GM18519 (cell line): ENCODE measurements at regions not wholly inside any gene's neighbourhood (a gene's known extent, or its start where the extent isn't known, plus 50 kb on each side); places are given as distances from the start of the nearest gene placed in this dataset.

Source experiments
- ATAC-seq: cut with Tn5 transposase; IDR thresholded peaks from one replicate; pipeline ENCODE4 v1.9.1; 2021; ENCODE audit warnings: mild to moderate bottlenecking, moderate library complexity; ENCODE audit not compliant: unreplicated experiment, low FRiP score

DNA sequence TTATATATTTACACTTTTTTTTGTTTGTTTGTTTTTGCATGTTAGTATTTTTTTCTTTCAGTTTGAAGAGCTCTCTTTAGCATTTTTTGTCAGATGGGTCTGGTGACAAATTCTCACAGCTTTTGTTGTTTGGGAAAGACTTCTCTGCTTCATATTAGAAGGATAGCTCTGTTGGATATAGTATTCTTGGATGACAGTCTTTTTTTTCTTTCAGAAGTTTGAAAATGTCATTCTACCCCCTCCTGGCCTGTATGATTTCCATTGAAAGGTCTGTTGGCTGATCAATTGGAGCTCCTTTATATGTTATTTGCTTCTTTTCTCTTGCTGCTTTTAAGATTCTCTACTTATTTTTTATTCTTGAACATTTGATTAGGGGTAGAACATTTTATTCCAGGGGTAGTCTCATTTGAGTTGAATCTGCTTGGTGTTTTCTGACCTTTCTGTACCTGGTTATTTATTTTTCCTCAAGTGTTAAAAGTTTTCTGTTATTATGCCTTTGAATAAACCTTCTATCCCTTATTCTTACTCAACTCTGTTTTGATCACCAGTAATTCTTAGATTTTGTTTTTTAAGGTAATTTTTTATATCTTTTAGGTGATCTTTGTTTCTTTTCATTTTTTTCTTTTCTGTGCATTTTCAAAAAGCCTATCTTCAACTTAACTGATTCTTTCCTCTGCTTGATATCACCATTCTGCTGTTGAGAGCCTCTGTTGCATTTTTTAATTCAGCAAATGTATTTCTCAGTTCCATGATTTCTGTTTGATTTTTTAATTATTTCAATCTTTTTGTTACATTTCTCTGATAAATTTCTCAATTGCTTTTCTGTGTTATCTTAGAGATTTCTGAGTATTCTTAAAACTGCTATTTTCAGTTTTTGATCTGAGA lies 176.8 kb upstream of the ECI2 start:
- ATAC-seq, result no peak

DNA sequence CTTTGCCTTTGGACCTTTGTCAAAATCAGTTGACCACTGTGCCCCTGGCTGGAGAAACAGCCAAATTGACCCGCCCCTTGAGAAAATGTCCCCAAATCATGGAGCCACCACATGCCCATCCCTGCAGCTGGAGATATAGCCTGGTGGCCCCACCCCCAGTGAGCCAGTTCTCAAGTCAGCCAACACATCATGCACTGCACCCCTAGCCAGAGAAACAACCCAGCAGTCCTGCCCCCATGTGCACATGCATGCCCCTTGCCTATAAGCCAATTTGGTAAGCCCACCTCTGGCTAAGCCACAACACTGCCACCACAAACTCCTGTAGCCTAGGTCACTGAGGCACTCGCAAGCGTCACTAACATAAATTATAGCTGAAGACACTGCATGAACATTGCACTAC lies 174.2 kb upstream of the ECI2 start:
- ATAC-seq, result no peak

DNA sequence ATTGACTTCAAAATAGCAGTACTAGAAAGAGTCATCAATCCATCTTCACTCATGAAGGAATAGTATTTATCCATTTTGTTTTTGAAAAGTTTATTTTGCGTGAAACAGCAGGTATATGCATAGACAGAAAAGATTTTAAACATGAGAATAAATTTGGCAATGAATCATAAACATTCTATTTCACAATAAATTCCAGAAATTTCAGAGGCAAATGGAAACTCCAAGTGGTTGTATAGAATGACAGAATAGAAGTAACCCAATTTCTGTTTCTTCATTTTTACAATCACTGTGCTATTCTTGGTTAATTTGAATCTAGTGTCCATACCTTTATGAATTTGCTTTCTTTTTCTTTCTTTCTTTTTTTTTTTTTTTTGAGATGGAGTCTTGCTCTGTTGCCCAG lies 173.0 kb upstream of the ECI2 start:
- no peak for ATAC-seq

DNA sequence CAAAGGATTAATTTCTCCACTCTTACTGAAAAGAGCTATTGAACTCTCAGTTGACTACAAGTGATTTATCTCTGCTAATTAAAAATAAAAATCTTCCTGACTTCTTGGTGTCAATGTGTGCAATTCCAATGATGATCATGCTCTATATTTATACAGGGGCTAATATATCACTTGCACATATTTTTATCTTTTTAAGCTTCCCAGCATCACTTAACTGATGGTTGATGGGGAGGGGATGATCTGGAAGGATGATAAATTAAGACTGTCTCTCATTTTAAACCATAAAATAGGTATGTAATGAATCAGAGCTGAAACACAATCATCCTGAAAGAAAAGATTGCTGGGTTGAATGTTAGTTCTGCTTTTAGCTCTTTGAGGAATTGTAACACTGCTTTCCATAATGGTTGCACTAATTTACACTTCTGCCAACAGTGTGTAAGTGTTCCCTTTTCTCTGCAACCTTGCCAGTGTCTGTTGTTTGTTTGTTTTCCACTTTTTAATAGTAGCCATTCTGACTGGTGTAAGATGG lies 169.6 kb upstream of the ECI2 start:
- ATAC-seq, result no peak

DNA sequence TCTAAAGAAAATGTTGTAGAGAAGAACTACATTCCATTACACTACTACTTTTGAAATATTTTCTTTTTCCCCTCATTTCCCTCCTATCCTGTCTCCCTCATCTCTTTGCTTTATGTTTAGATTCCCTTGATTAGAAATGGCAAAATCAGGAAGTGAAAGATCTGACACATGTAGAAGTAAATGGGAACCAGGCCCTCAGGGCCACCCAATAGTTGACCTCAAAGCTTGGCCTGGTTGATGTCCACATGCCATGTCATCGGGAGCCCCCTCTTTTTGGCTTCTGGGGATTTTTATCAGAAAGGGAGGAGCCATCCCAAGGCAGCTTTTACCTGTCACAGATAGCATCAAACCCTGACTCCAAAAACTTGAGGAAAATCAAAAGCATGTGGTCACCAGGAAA lies 168.3 kb upstream of the ECI2 start:
- ATAC-seq, result no peak

DNA sequence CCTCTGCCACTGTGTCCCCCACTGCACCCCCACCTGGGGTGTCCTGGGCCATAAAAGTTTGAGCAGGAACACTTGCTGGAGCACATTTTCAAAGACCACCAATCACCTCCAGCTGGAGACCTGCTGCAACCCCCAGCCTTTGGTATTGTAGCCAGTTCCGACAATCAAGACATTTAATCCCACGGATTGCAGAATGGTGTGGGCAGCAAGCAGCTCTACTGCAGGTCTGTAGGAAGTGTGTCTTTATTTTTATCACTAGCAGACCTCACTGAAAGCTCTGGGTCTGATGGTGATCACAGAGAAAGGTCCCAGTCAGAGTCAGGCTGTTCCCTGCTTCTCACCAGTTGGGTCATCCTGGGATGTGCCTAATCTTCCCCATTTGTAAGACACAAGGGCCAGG lies 167.1 kb upstream of the ECI2 start:
- ATAC-seq, result no peak

DNA sequence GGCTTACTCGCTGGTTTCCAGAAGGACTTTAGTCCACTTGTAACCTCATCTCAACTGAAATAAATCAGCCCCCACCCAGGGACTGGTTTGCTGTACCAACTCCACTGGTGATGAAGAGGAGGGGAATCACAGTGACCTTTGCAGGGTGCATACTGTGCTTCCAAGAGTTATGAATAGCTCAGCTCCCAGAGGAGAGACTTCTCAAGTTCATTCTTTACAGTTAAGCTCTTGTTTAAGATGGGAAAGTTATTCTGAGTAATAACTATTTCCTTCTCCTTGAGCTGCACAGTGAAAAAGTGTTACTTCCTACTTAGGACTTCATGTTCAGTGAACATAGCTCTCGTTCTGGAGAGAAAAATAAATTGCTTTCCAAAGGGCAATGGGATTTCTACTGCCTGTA lies 166.5 kb upstream of the ECI2 start:
- no peak for ATAC-seq

DNA sequence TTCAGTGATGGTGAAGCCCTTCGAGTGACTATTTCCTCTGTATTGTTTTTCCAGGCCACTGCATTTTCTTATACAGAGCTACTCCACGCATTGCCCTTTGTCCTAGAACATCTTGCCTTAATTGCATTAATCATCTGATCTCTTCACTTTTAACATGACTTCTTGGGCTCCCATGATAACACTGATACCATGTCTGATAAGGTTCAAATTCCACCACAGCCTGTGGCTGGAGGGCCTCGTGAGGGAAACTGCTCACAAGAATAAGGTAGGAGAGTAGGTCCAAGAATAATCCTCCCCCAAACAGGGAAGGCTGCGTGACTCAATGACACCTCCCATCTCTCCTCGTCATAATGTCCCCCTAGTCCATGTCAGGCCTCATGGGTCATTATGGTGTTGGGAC lies 165.5 kb upstream of the ECI2 start:
- no peak for ATAC-seq

DNA sequence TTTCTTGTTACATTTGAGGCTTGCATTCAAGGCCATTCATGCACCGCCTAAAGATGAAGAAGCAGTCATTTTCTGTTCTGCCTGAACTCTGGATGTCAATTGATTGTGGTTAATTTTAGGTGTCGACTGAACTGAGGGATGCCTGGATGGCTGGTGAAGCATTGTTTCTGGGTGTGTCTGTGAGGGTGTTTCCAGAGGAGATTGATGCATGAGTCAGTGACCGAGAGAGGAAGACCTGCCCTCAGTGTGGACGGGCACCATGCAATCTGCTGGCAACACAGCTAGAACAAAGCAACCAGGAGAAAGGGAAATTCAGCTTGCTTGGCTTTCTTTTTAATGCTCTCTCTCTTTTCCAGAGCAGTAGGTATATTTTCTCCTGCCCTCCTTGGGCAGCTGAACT lies 164.1 kb upstream of the ECI2 start:
- ATAC-seq, result no peak

DNA sequence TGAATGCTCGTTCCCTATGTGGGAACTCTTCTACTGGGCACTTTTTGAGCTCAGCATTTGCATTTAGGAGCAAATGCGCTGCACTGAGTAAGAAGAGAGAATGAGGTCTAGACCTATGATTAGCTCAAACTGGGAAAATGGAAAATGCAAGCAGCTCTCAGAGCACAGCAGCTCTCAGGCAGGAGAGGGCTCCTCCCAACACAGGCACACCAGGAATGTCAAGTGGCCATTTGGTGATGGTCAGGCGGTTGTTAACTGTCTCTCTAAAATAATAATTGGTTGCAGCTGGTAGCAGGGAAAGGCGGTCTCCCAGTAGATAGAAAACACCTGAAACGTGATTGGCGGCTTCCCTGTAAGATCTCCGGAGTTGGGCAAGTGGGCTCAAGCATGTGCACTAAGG lies 162.0 kb upstream of the ECI2 start:
- no peak for ATAC-seq

DNA sequence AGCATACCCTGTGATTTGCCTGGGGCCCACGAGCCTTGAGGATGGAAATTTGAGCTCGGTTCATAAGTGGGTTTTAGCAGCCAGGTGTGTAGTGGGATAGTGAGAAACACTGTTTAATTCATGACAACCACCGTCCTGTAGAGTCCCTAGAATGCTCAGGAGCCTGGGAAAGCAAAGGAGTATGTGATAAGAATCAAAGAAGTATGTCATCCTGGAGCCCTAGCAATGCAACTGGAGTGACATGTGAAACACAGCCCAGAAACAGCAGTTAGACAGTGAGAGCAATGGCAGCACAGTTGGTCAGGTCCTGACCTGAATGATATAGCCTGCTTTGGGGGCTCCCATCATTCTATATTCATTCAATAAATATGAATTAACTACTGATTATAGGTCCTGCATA lies 161.2 kb upstream of the ECI2 start:
- ATAC-seq, result no peak

DNA sequence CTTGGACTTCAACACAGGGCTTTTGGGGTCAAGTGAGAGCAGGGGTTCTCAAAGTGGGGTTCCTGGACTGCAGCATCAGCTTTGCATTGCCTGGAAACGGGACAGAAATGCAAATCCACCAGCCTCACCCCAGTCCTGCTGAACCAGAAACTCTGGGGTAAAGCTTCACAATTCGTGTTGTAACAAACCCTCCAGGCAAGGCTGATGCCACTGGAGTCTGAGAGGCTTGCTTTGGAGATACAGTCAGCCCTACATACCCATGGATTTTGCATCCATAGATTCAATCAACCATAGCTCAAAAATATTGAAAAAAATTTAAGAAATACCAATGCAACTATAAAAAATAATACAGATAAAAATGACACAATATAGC lies 160.4 kb upstream of the ECI2 start:
- ATAC-seq, result no peak

DNA sequence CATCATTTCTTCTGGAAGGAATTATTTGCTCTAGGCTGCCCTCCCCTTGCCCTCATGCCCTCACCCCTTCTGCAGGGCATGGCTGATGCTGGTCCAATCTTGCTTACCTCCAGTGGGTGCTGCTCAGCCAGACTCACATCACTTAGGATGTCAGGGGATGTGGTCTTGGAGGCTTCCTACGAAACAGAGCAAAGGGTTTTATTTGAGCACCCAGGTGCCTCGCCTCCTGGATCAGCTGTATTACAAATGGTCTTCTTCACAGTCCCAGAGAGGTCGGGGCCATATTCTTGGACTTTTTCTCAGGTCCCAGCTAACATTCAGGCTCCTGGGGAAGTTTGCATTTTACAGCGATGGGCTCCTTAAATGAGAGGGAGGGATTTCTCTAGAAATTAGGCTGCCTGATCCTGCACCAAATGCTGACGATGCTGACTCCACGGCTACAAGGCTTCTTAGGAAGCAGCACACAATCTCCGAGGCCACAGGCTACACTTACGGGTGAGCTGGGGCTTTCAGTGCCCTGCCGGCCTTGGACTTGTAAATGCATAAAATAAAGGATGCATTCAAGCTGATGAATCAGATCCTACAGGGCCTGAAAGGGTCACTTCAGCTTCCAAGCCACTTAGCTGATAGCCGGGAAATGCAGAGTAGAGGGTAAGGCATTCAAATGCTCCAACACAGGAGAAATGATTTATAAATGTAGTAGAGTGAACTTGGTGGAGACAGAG lies 159.8 kb upstream of the ECI2 start:
- no peak for ATAC-seq

DNA sequence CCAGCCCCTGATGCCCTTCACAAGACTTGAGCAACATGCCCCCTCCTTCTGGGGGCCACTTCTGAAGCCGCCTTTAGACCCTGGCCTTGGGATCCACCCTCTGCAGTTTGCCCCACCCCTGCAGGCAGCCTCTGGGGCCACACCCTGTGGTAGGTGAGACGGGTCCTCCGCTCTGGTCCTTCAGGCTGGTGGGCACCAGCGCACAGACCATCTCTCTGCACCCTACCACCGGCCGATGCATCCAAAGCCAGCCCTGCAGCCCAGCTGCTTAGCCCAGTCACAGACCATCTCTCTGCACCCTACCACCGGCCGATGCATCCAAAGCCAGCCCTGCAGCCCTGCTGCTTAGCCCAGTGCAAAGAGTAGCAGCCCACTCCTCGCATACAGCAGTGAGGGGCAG lies 159.3 kb upstream of the ECI2 start:
- no peak for ATAC-seq

DNA sequence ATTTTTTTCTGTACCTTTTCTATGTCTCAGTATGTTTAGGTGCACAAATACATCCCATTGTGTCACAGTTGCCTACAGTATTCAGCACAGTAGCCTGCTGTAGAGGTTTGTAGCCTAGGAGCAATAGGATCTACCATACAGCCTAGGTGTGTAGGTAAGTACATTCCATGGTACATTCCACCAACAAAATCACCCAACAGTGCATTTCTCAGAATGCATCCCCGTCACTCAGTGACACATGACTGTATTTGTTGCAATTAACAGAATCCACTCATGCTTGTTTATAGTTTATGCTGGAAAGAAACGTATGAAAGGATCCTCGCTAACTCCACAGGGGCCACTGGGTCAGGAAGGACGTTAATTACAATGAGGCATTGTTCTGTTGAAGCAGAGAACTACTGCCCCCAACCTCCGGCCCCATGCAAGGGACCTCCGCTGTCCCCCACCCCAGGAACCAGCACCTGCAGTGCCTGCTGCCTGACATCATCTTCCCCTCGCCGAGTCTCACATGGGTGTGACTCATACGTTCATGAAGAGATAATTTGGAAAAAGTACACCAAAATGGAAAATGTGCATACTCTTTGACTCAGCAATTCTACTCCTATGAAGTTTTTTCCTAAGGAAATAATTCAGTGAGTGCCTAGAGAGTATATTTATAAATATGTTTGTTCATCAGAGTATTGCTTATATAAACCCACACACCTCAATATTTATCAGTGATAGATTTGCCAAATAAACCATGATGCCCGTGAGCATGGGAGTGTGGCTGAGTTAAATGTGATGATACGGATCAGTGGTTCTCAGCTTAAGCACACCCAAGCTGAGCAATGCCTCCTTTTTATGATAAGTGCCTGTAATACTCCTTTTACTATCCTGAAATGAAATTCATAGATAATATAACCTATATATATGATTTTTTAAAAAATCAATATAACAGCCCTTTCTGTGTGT lies 156.4 kb upstream of the ECI2 start:
- no peak for ATAC-seq

DNA sequence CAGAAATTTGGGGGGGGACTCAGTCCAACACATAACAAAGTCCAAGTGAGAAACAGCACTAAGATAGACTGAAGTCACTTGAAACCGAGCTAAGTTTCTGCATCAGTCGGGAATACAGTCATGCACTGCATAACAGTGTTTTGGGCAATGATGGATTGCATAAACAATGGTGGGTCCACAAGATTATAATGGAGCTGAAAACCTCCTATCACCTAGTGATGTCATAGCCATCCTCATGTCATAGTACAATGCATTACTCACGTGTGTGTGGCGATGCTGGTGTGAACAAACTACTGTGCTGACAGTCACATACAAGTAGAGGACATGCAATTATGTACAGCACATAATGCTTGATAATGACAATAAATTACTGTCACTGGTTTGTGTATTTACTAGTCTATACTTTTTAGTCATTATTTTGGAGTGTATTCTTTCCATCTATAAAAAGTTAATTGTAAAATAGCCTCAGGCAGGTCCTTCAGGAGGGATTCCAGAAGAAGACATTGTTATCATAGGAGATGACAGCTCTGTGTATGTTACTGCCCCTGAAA lies 154.5 kb upstream of the ECI2 start:
- ATAC-seq, result no peak

DNA sequence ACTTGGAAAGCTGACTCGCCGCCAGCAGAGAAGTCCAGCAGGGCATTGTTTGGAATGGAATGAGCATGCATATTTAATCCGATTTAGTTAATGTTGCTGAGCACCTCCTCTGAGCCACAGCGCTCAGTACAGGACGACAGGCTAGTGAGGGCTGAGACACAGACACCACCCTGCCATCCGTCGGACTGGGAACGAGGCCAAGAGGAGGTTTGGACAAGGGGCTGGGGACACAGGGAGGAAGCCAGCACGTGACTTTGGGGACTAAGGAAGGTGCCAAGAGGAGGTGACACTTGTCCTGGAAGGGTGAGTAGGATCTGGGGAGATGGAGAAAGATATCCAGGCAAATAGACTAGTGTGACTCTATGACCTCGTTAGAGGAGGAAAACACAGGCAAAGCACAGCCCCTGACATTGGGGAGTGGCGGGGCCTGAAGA lies 152.5 kb upstream of the ECI2 start:
- ATAC-seq, result no peak

DNA sequence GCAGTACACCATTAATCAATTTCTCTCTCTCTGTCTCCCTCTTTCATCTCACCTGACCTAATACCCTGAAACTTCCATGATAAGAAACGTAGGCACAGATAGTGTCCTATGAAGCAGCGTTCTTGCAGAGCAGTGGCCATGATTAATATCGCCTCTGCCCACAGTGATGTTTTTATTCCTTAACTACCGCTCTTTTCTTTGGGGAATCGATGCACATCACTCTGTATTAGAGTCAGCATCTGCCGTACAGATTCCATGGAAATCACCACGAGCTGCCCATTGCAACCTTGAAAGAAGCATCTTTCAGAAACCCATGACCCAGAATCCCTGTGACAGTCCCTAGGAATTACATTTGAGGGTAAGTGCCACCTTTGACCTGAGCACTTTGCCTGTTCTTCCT lies 152.0 kb upstream of the ECI2 start:
- no peak for ATAC-seq

DNA sequence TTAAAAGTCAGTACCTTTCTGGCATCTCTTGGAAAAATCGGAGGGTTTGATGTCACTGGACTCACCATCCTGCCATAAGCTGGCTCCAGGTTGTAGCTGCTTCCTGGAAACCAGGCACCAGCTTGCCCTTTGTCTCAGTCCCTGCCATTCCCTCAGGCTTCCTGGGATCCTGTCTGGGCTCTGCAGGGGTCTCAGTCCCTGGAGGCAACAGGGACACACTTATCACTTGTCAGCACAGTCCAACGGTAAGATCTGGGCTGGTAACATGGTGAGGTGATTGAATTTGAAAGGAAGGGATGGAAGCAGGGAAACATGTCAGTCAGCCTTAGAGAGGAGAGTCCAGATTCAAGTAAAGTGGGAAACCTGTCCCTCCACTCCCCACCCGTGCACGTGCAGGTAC lies 147.6 kb upstream of the ECI2 start:
- ATAC-seq, result no peak
